OCI-LY1 (cell line): ENCODE measurements at regions not wholly inside any gene's neighbourhood (a gene's known extent, or its start where the extent isn't known, plus 50 kb on each side); places are given as distances from the start of the nearest gene placed in this dataset.

ENCODE experiments used
- H2AFZ ChIP-seq: fragments of 200-600 bp; sonication (generic), shearing (Covaris generic); 2 replicates; pipeline ENCODE4 v1.6.0; 2014; ENCODE audit warnings: antibody characterized with exemption, mild to moderate bottlenecking, low read length
- H3F3A ChIP-seq: fragments of 200-600 bp; sonication (generic), shearing (Covaris generic); 2 replicates; pipeline ENCODE4 v1.6.0; 2014; ENCODE audit warnings: mild to moderate bottlenecking, antibody characterized with exemption, low read length, moderate library complexity; ENCODE audit not compliant: insufficient read depth
- H3K27ac ChIP-seq: fragments of 200-600 bp; sonication (generic); 2 replicates; pipeline ENCODE4 v1.5.1; 2014; ENCODE audit warnings: low read length, mixed run types, mild to moderate bottlenecking, low read depth; ENCODE audit not compliant: poor library complexity, severe bottlenecking
- H3K27me3 ChIP-seq: fragments of 200-600 bp; sonication (generic); 2 replicates; pipeline ENCODE4 v1.6.0; 2014; ENCODE audit warnings: antibody characterized with exemption, mild to moderate bottlenecking, low read length, moderate library complexity; ENCODE audit not compliant: insufficient read depth
- H3K36me3 ChIP-seq: fragments of 200-600 bp; sonication (generic); 2 replicates; pipeline ENCODE4 v1.6.1; 2014; ENCODE audit warnings: mild to moderate bottlenecking, antibody characterized with exemption, low read length, moderate library complexity, mixed read lengths; ENCODE audit not compliant: insufficient read depth
- H3K4me1 ChIP-seq: fragments of 200-600 bp; sonication (generic); 2 replicates; pipeline ENCODE4 v1.5.1; 2014; ENCODE audit warnings: mild to moderate bottlenecking, low read length, moderate library complexity; ENCODE audit not compliant: insufficient read depth, severe bottlenecking
- H3K4me2 ChIP-seq: fragments of 200-600 bp; sonication (generic), shearing (Covaris generic); 2 replicates; pipeline ENCODE4 v1.6.1; 2014; ENCODE audit warnings: low read length
- H3K4me3 ChIP-seq: fragments of 200-600 bp; sonication (generic); 2 replicates; pipeline ENCODE4 v1.5.1; 2014; ENCODE audit warnings: low read length, low read depth, mild to moderate bottlenecking, mixed read lengths; ENCODE audit not compliant: poor library complexity, severe bottlenecking
- H3K79me2 ChIP-seq: fragments of 200-600 bp; shearing (Covaris generic); 2 replicates; pipeline ENCODE4 v1.6.1; 2016; ENCODE audit warnings: mixed run types, low read length, mixed read lengths; ENCODE audit not compliant: insufficient read depth
- H3K9ac ChIP-seq: fragments of 200-600 bp; sonication (generic), shearing (Covaris generic); 2 replicates; pipeline ENCODE4 v1.6.1; 2014; ENCODE audit warnings: mild to moderate bottlenecking, low read length, mixed read lengths
- H3K9me2 ChIP-seq: fragments of 200-600 bp; sonication (generic), shearing (Covaris generic); 2 replicates; pipeline ENCODE4 v1.6.1; 2014; ENCODE audit warnings: low read depth, mild to moderate bottlenecking, low read length, mixed read lengths
- H3K9me3 ChIP-seq: fragments of 200-600 bp; shearing (Covaris generic); 2 replicates; pipeline ENCODE4 v1.6.1; 2014; ENCODE audit warnings: low read length, mixed read lengths
- H4K20me1 ChIP-seq: fragments of 200-600 bp; sonication (generic), shearing (Covaris generic); 2 replicates; pipeline ENCODE4 v1.6.0; 2016; ENCODE audit warnings: mild to moderate bottlenecking, low read length; ENCODE audit not compliant: insufficient read depth
- EZH2 ChIP-seq: fragments of 200-600 bp; sonication (generic), shearing (Covaris generic); IDR thresholded peaks from 2 replicates; pipeline ENCODE4 v1.8.0; 2017; ENCODE audit warnings: borderline replicate concordance, mixed run types, mild to moderate bottlenecking, antibody characterized with exemption, low read length, moderate library complexity, mixed read lengths
- TF ChIP-seq, protein P1 (sequence below): fragments of 200-600 bp; sonication (generic), shearing (Covaris generic); IDR thresholded peaks from 2 replicates; pipeline ENCODE4 v1.5.1; 2017; ENCODE audit warnings: mild to moderate bottlenecking, antibody characterized with exemption, low read length, moderate library complexity, mixed read lengths

DNA sequence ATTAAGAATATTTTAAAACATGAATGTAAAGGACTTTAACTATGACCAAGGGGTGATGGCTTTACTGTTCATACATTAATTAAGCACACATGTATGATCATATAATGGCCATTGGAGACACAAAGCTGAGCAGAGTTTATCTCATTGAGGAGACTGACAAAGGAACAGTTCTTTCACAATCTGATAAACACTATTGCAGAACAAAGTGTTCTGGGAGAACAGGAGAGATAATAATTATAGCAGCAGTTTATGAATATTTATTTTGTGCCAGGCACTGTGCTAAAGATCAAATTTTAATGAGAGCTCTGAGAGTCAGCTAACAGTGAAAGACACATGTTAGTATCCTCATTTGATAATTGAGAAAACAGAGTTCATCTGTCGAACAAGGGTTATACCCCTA, 242.4 kb upstream of the NR3C2 start:
- Histone ChIP-seq H3K9ac (no peak overlapping the region), H3K4me1 (no peaks in the 10 kb centered on the region), H4K20me1 (no peaks in the 10 kb centered on the region), H3K27ac (no peak overlapping the region), H3K9me2 (no peaks in the 10 kb centered on the region), H3K36me3 (no peaks in the 10 kb centered on the region), H3K4me3 (no peak overlapping the region), H3K4me2 (no peak overlapping the region), H3K79me2 (no peaks in the 10 kb centered on the region), H3K27me3 (no peaks in the 10 kb centered on the region), H3F3A (no peaks in the 10 kb centered on the region), H2AFZ (no peak overlapping the region), H3K9me3 (no peaks in the 10 kb centered on the region)
- TF ChIP-seq, protein P1, sequence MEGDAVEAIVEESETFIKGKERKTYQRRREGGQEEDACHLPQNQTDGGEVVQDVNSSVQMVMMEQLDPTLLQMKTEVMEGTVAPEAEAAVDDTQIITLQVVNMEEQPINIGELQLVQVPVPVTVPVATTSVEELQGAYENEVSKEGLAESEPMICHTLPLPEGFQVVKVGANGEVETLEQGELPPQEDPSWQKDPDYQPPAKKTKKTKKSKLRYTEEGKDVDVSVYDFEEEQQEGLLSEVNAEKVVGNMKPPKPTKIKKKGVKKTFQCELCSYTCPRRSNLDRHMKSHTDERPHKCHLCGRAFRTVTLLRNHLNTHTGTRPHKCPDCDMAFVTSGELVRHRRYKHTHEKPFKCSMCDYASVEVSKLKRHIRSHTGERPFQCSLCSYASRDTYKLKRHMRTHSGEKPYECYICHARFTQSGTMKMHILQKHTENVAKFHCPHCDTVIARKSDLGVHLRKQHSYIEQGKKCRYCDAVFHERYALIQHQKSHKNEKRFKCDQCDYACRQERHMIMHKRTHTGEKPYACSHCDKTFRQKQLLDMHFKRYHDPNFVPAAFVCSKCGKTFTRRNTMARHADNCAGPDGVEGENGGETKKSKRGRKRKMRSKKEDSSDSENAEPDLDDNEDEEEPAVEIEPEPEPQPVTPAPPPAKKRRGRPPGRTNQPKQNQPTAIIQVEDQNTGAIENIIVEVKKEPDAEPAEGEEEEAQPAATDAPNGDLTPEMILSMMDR, result no peak
- TF ChIP-seq EZH2, result no peak

DNA sequence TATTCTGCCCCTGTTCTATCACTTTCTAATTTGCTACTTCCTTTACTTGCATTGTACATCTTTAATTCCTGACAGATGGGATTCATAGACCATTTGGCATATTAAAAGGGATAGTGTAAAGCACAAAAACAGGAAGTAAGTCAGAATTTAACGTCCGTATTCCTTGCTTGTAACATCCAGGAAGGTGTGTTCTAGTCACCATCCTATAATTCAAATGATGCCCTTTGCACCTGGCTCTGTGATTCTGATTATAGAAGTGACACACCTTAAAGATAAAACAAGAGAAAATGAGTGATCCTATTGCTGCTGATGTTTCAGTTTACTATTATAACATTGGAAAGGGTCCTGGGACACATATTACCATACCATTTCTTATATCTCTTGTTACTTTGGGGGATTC, 238.7 kb upstream of the NR3C2 start:
- no peak overlapping the region for H3K4me3 ChIP-seq
- no peak for TF ChIP-seq EZH2
- TF ChIP-seq, protein P1, result no peak
- H3K9me3 ChIP-seq, result no peaks in the 10 kb centered on the region
- H3K36me3 ChIP-seq, result no peaks in the 10 kb centered on the region
- no peak overlapping the region for H3K27ac ChIP-seq
- H3K27me3 ChIP-seq, result no peaks in the 10 kb centered on the region
- no peaks in the 10 kb centered on the region for H3K79me2 ChIP-seq
- H3K4me2 ChIP-seq, result no peak overlapping the region
- no peak overlapping the region for H2AFZ ChIP-seq
- no peaks in the 10 kb centered on the region for H4K20me1 ChIP-seq
- no peak overlapping the region for H3K9ac ChIP-seq
- no peaks in the 10 kb centered on the region for H3F3A ChIP-seq
- H3K9me2 ChIP-seq, result no peaks in the 10 kb centered on the region
- H3K4me1 ChIP-seq, result no peaks in the 10 kb centered on the region

DNA sequence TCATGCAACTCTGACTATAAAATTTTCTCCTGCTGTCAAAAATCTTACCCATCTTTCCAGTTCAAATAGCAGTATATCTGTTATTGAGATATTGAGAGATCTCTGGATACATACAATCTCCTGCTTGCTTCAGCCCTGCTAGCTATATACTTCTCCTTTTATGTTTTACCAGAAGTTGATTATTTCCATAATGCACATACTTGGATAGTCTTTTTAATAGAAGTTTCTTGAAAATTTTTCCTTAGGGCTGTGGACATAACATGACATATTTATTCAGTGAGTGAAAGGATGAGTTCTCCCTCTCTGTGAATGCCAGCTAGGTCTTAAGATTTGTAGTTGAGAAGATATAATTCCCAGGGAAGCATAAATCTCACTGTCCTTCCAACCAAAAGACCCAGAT, 234.1 kb upstream of the NR3C2 start:
- Histone ChIP-seq H3K27ac (no peak overlapping the region), H3K4me3 (no peak overlapping the region), H3K4me1 (no peaks in the 10 kb centered on the region), H3K27me3 (no peaks in the 10 kb centered on the region), H3K4me2 (no peak overlapping the region), H2AFZ (no peak overlapping the region), H3F3A (no peaks in the 10 kb centered on the region), H3K36me3 (no peaks in the 10 kb centered on the region), H3K9me2 (no peaks in the 10 kb centered on the region), H4K20me1 (no peaks in the 10 kb centered on the region), H3K79me2 (no peaks in the 10 kb centered on the region), H3K9ac (no peak overlapping the region), H3K9me3 (no peaks in the 10 kb centered on the region)
- TF ChIP-seq, protein P1, result no peak
- no peak for TF ChIP-seq EZH2
